IPS-15b (cell line): ENCODE measurements at regions not wholly inside any gene's neighbourhood (a gene's known extent, or its start where the extent isn't known, plus 50 kb on each side); places are given as distances from the start of the nearest gene placed in this dataset.

ENCODE experiments used
- H3K27me3 ChIP-seq: one replicate; pipeline ENCODE4 v1.6.1; 2013; ENCODE audit warnings: low read length; ENCODE audit not compliant: control insufficient read depth, insufficient read depth
- H3K36me3 ChIP-seq: one replicate; pipeline ENCODE4 v1.6.1; 2013; ENCODE audit warnings: low read length; ENCODE audit not compliant: control insufficient read depth, insufficient read depth
- H3K4me1 ChIP-seq: one replicate; pipeline ENCODE4 v1.6.1; 2013; ENCODE audit warnings: mild to moderate bottlenecking, low read length; ENCODE audit not compliant: control insufficient read depth, insufficient read depth
- H3K4me3 ChIP-seq: one replicate; pipeline ENCODE4 v1.5.1; 2013; ENCODE audit warnings: low read depth, low read length
- H3K9ac ChIP-seq: one replicate; pipeline ENCODE4 v1.6.1; 2013; ENCODE audit warnings: low read depth, mild to moderate bottlenecking, low read length
- H3K9me3 ChIP-seq: one replicate; pipeline ENCODE4 v1.6.1; 2013; ENCODE audit warnings: mild to moderate bottlenecking, low read length; ENCODE audit not compliant: control insufficient read depth, insufficient read depth

DNA sequence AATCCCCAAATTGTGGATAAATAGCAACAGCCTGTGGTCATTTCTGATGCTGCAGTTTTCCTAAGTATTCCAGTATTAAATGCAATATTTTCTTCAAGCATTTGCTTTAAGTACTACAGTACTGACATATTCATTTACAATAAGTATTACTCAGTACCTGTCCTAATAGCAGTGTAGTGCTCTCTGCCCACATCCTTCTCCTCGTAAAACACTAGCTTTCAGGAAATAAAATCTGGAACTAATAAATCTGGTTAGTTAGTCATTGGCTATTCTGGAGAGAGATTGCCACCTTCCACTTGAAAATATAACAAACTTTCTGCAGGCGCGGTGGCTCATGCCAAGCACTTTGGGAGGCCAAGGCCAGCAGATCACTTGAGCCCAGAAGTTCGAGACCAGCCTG lies 441.5 kb downstream of the PRKD1 start:
- H3K4me1 ChIP-seq = no peaks in the 10 kb centered on the region
- H3K4me3 ChIP-seq = no peak overlapping the region
- H3K36me3 ChIP-seq = no peaks in the 10 kb centered on the region
- H3K9ac ChIP-seq = no peak overlapping the region
- no peaks in the 10 kb centered on the region for H3K9me3 ChIP-seq
- no peaks in the 10 kb centered on the region for H3K27me3 ChIP-seq

GRCh38 chr14:29489911-29490425 lies 437.7 kb downstream of the PRKD1 start:
- no peaks in the 10 kb centered on the region for H3K4me1 ChIP-seq
- H3K9me3 ChIP-seq = no peaks in the 10 kb centered on the region
- H3K9ac ChIP-seq = no peak overlapping the region
- H3K36me3 ChIP-seq = no peaks in the 10 kb centered on the region
- H3K4me3 ChIP-seq = no peak overlapping the region
- H3K27me3 ChIP-seq = no peaks in the 10 kb centered on the region

GRCh38 chr14:29493849-29494248 lies 433.8 kb downstream of the PRKD1 start:
- no peaks in the 10 kb centered on the region for H3K9me3 ChIP-seq
- H3K4me3 ChIP-seq = no peak overlapping the region
- H3K9ac ChIP-seq = no peak overlapping the region
- H3K27me3 ChIP-seq = no peaks in the 10 kb centered on the region
- H3K4me1 ChIP-seq = no peaks in the 10 kb centered on the region
- no peaks in the 10 kb centered on the region for H3K36me3 ChIP-seq

- Histone ChIP-seq H3K4me3 (no peak overlapping the region), H3K9ac (no peak overlapping the region), H3K36me3 (no peaks in the 10 kb centered on the region), H3K4me1 (no peaks in the 10 kb centered on the region), H3K9me3 (no peaks in the 10 kb centered on the region), H3K27me3 (no peaks in the 10 kb centered on the region)
Observed at GRCh38 chr14:29494312-29494711, 433.3 kb downstream of the PRKD1 start.

DNA sequence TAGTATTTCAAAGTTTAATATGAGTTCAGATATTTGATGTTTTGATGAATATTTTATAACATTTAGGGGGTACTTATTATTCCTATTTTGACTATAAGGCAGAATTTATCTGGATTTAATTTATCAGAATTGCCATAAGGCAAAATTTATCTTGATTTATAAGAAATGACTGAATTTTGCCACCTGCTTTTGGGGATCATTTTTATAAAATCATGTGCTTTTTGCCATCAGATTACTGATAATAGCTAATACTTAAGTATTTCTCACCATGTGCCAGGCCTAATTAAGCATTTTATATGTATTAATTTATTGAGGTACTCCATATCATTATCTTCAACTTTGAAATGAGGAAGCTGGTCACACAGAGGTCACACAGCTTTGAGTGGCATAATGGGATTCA lies 423.7 kb downstream of the PRKD1 start:
- Histone ChIP-seq H3K9me3 (no peaks in the 10 kb centered on the region), H3K36me3 (no peaks in the 10 kb centered on the region)

DNA sequence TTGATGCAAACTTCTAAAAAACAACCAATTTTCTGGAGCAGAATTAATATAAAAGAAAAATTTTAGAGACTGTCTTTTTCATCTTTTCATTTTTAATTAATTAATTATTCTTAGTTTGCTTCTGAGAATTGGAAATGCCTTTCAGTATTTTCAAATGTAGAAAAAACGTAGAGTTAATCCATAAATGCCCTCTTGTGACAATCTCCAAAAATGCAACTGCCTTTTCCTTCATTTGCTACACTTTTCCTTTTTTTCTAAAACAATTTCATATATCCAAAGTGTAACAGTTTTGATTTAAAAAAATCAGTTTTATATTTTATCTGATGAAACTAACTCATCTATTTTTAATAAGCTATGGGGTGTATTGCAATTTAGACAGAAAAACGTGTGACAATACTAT lies 409.3 kb downstream of the PRKD1 start:
- no peaks in the 10 kb centered on the region for H3K27me3 ChIP-seq
- H3K4me3 ChIP-seq = no peak overlapping the region
- no peaks in the 10 kb centered on the region for H3K9me3 ChIP-seq
- H3K4me1 ChIP-seq = no peaks in the 10 kb centered on the region
- H3K9ac ChIP-seq = no peak overlapping the region
- no peaks in the 10 kb centered on the region for H3K36me3 ChIP-seq

More for the DNA sequence above, 423.7 kb downstream of the PRKD1 start:
- no peak overlapping the region for H3K4me3 ChIP-seq
- no peak overlapping the region for H3K9ac ChIP-seq
- H3K4me1 ChIP-seq = no peaks in the 10 kb centered on the region
- no peaks in the 10 kb centered on the region for H3K27me3 ChIP-seq

- no peaks in the 10 kb centered on the region for H3K36me3 ChIP-seq
- no peak overlapping the region for H3K9ac ChIP-seq
- no peaks in the 10 kb centered on the region for H3K4me1 ChIP-seq
- H3K9me3 ChIP-seq = no peaks in the 10 kb centered on the region
- H3K4me3 ChIP-seq = no peak overlapping the region
- H3K27me3 ChIP-seq = no peaks in the 10 kb centered on the region
Observed at GRCh38 chr14:29521526-29522137, 406.0 kb downstream of the PRKD1 start.
